ENCODE measurements at regions not wholly inside any gene's neighbourhood (a gene's known extent, or its start where the extent isn't known, plus 50 kb on each side); places are given as distances from the start of the nearest gene placed in this dataset.
A peak's percentile ranks its signal among the peaks of the same experiment; 100 is the strongest.

DNA sequence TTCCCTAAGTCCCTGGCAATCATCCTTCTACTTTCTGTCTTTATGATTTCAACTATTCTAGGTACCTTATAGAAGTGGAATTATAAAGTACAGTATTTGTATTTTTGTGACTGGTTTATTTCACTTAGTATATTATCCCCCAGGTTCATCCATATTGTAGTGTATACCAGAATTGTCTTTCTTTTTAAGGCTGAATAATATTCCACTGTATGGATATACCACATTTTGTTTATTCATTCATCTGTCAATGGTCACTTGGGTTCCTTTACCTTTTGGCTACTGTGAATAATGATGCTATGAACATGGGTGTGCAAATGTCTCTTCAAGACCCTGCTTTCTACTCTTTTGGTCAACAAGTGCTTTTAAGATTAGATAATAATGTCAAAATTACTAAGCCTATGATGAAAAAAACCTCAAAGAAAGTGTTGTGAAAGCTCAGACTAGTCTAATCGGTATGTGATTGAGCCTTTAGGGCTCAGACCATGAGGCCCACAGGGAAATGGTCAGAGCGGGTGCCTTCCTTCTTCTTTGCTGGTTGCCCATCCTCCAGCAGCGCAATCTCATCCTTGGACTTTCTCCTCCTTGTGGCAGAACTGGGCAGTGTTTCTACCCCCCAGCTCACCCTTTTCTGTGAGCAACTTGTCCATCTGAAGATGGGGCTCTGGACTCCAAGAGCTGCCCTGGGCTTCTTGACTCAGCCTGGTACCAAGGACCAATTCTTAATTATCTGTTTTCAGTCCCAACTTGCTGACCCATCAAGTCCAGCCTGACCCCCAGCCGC is 105.4 kb downstream of the TTC8 start:
- Histone ChIP-seq H3K27me3 (ENCODE audit: insufficient read depth, low read length, poor library complexity) (no peaks in the 10 kb centered on the region), H4K20me1 (ENCODE audit: insufficient read depth, low read length) (no peaks in the 10 kb centered on the region), H3K9ac (ENCODE audit: low read depth, low read length) (no peak overlapping the region), H3K36me3 (ENCODE audit: insufficient read depth, low read length) (no peaks in the 10 kb centered on the region), H3K27ac (ENCODE audit: low read length) (no peak overlapping the region), H3K4me1 (ENCODE audit: insufficient read depth, low read length) (no peaks in the 10 kb centered on the region), H3K4me2 (ENCODE audit: insufficient read depth, low read length) (no peak overlapping the region), H3K9me3 (ENCODE audit: insufficient read depth, low read length, severe bottlenecking) (no peaks in the 10 kb centered on the region), H3K79me2 (ENCODE audit: insufficient read depth, low read length) (no peaks in the 10 kb centered on the region), H3K4me3 (ENCODE audit: low read depth in 1 of 2, low read length in 2 of 2) (no peak overlapping the region), H2AFZ (ENCODE audit: low read depth, low read length) (no peak overlapping the region)
- TF ChIP-seq EZH2 (IDR thresholded peaks at IDR 0.05; ENCODE audit: borderline replicate concordance, low read depth, low read length, severe bottlenecking) = no peak
- TF ChIP-seq, protein P1, sequence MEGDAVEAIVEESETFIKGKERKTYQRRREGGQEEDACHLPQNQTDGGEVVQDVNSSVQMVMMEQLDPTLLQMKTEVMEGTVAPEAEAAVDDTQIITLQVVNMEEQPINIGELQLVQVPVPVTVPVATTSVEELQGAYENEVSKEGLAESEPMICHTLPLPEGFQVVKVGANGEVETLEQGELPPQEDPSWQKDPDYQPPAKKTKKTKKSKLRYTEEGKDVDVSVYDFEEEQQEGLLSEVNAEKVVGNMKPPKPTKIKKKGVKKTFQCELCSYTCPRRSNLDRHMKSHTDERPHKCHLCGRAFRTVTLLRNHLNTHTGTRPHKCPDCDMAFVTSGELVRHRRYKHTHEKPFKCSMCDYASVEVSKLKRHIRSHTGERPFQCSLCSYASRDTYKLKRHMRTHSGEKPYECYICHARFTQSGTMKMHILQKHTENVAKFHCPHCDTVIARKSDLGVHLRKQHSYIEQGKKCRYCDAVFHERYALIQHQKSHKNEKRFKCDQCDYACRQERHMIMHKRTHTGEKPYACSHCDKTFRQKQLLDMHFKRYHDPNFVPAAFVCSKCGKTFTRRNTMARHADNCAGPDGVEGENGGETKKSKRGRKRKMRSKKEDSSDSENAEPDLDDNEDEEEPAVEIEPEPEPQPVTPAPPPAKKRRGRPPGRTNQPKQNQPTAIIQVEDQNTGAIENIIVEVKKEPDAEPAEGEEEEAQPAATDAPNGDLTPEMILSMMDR (IDR thresholded peaks at IDR 0.05; ENCODE audit: borderline replicate concordance, extremely low read depth, low read length, poor library complexity, severe bottlenecking) = peak; percentile 40
- DNase-seq (no peak), ATAC-seq (ENCODE audit: insufficient read depth, low read depth) (no peak)

DNA sequence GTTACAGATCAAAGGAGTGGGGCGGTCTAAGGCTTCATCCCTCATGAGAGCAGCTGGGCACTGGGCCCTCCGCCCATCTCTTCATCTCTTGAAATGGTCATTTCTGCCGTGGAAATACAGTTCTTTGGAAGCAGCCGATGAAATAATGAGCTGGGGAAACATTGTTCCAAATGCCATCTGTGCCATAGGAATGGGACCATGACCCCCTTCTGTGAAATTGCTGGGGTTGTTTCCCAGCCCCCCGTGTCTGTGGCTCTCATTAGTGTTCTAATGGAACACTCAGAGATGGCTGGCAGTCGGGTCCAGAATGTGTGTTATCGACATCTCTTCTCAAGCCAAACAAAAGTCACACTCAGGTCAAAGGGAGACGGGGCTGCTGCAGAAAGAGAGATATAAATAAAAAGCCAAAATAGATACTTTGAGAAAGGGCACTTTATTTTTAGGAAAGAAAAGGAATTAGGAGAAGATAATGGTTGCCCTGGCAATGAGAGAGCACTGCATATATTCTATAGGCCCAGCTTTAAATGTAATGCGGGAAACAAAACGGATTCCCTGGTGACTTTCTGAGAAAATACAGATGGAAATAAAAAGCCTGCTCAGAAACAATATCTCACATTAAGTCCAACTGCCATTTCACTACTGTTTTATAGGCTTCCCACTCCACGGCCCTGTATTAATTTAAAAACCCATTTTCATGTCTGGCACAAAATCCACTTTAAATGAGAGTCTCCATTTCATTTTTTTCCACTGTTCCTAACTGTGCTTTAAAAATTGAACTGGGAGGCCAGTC is 107.1 kb downstream of the TTC8 start:
- no peak for DNase-seq
- H3K9ac ChIP-seq (ENCODE audit: low read depth, low read length) = no peak overlapping the region
- no peak for ATAC-seq (ENCODE audit: insufficient read depth, low read depth)
- no peak overlapping the region for H2AFZ ChIP-seq (ENCODE audit: low read depth, low read length)
- no peak overlapping the region for H3K27ac ChIP-seq (ENCODE audit: low read length)
- no peaks in the 10 kb centered on the region for H3K9me3 ChIP-seq (ENCODE audit: insufficient read depth, low read length, severe bottlenecking)
- no peaks in the 10 kb centered on the region for H3K27me3 ChIP-seq (ENCODE audit: insufficient read depth, low read length, poor library complexity)
- no peaks in the 10 kb centered on the region for H3K36me3 ChIP-seq (ENCODE audit: insufficient read depth, low read length)
- TF ChIP-seq, protein P1 (IDR thresholded peaks at IDR 0.05; ENCODE audit: borderline replicate concordance, extremely low read depth, low read length, poor library complexity, severe bottlenecking) = no peak
- no peak for TF ChIP-seq EZH2 (IDR thresholded peaks at IDR 0.05; ENCODE audit: borderline replicate concordance, low read depth, low read length, severe bottlenecking)
- no peak overlapping the region for H3K4me2 ChIP-seq (ENCODE audit: insufficient read depth, low read length)
- H3K4me1 ChIP-seq (ENCODE audit: insufficient read depth, low read length) = no peaks in the 10 kb centered on the region
- no peaks in the 10 kb centered on the region for H4K20me1 ChIP-seq (ENCODE audit: insufficient read depth, low read length)
- no peak overlapping the region for H3K4me3 ChIP-seq (ENCODE audit: low read depth in 1 of 2, low read length in 2 of 2)
- H3K79me2 ChIP-seq (ENCODE audit: insufficient read depth, low read length) = no peaks in the 10 kb centered on the region

DNA sequence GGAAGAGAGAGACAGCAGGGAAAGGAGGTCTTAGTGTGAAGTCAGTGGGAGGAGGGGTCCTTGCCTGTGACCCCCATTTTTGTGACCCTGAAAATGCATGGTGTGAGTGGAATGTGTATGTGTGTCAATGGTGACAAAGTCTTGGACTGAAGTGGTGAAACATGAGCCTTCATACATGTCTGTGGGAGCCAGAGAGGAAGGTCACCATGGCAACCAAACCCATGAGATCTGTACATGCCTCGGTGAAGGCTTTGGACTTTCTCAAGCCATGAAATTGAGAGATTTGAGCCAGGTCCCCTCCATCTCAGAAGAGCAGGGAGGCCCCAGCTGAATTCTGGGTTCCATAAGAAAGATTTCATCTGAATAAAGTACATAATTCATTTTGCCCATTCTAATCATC is 108.7 kb downstream of the TTC8 start:
- Histone ChIP-seq H3K4me1 (ENCODE audit: insufficient read depth, low read length) (no peaks in the 10 kb centered on the region), H3K27me3 (ENCODE audit: insufficient read depth, low read length, poor library complexity) (no peaks in the 10 kb centered on the region), H4K20me1 (ENCODE audit: insufficient read depth, low read length) (no peaks in the 10 kb centered on the region), H3K4me3 (ENCODE audit: low read depth in 1 of 2, low read length in 2 of 2) (no peak overlapping the region), H3K4me2 (ENCODE audit: insufficient read depth, low read length) (no peak overlapping the region), H3K9me3 (ENCODE audit: insufficient read depth, low read length, severe bottlenecking) (no peaks in the 10 kb centered on the region), H3K36me3 (ENCODE audit: insufficient read depth, low read length) (no peaks in the 10 kb centered on the region), H3K79me2 (ENCODE audit: insufficient read depth, low read length) (no peaks in the 10 kb centered on the region), H2AFZ (ENCODE audit: low read depth, low read length) (no peak overlapping the region), H3K9ac (ENCODE audit: low read depth, low read length) (no peak overlapping the region), H3K27ac (ENCODE audit: low read length) (no peak overlapping the region)
- no peak for ATAC-seq (ENCODE audit: insufficient read depth, low read depth)
- TF ChIP-seq EZH2 (IDR thresholded peaks at IDR 0.05; ENCODE audit: borderline replicate concordance, low read depth, low read length, severe bottlenecking) = no peak
- TF ChIP-seq, protein P1 (IDR thresholded peaks at IDR 0.05; ENCODE audit: borderline replicate concordance, extremely low read depth, low read length, poor library complexity, severe bottlenecking) = no peak
- DNase-seq = no peak

Measured in DND-41 (cell line).